ENCODE measurements at regions not wholly inside any gene's neighbourhood (a gene's known extent, or its start where the extent isn't known, plus 50 kb on each side); places are given as distances from the start of the nearest gene placed in this dataset.

DNA sequence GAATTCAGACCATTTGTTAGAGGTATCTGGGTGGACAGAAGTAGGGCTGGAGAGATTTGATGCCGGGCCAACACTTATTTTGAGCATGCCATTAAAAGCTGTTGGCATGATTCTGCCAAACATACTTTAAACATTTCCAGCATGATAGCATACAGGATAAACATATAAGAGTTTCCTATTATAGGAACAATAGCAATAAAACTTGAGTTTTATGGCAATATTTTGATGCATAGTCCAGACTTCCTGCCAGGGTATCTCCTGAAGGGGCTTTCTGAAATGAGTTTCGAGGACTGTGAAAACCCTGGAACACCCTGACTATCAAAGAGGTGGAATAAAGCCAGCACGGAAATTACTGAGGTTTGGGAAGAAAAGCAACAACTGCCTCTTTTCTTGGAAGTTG, 1398.0 kb upstream of the NXPH2 start:
- TF ChIP-seq CTCF (IDR thresholded peaks at IDR 0.05; ENCODE audit: borderline replicate concordance, insufficient read depth, low read depth, low read length): no peak
- no peak overlapping the region for H3K4me3 ChIP-seq (ENCODE audit: low read depth, low read length)

DNA sequence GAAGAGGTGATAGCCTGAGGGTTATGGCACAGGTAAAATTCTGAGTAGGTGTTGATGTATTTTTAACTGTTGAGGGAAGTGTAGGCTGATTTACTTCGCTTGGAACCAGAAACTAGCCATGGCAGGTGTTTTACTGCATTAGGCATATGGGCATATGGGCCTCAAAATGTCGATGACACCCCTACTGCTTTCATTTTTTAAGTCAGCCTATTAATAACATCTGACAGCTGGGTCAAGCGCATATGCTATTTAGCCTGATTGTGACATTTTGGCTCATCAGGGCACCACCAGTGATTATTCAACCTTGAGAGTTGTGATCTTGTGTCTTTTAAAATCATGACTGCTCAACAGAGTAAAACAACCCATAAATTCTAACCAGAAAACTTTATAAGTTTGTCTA, 1396.9 kb upstream of the NXPH2 start:
- H3K4me3 ChIP-seq (ENCODE audit: low read depth, low read length): no peak overlapping the region
- no peak for TF ChIP-seq CTCF (IDR thresholded peaks at IDR 0.05; ENCODE audit: borderline replicate concordance, insufficient read depth, low read depth, low read length)

DNA sequence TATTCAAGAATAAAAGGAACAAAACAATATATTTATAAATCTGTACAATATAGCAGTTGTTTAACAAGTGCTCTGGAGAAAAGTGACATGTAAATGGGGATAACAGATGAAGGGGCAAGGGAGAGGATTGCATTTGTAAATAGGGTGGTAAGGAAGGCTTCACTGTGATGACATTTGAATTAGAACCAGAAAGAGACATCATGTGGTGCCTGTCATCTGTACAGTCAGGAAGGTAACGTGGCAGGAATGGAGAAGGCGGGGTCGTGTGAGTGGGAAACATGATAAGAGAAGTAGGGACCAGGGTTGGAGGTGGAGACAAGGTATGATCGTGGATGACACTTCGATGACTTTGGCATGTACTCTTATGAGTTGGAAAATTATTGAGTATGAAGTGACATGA, 1393.6 kb upstream of the NXPH2 start:
- no peak overlapping the region for H3K4me3 ChIP-seq (ENCODE audit: low read depth, low read length)
- no peak for TF ChIP-seq CTCF (IDR thresholded peaks at IDR 0.05; ENCODE audit: borderline replicate concordance, insufficient read depth, low read depth, low read length)

GRCh38 chr2:140164449-140164848, 1384.3 kb upstream of the NXPH2 start:
- no peak for TF ChIP-seq CTCF (IDR thresholded peaks at IDR 0.05; ENCODE audit: borderline replicate concordance, insufficient read depth, low read depth, low read length)
- H3K4me3 ChIP-seq (ENCODE audit: low read depth, low read length): no peak overlapping the region

DNA sequence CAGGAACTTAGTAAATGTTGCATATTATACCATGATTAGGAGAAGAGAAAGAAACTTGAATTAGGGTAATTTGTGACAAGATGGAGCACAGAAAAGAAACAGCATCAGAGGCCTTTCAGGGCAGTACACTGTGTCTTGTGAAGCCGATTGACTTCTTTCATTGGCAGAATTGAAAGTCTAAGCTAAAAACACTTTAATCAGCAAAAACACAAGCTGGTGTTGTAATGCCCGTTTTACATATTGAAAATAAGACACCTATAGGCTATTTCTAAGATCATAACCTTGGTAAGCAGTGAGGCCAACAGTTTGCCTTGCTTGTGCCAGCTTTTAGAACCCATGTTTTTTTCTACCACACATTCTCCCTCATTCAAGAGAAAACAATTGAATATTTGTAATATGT, 1378.1 kb upstream of the NXPH2 start:
- H3K4me3 ChIP-seq (ENCODE audit: low read depth, low read length): no peak overlapping the region
- TF ChIP-seq CTCF (IDR thresholded peaks at IDR 0.05; ENCODE audit: borderline replicate concordance, insufficient read depth, low read depth, low read length): no peak

- H3K4me3 ChIP-seq (ENCODE audit: low read depth, low read length): no peak overlapping the region
- TF ChIP-seq CTCF (IDR thresholded peaks at IDR 0.05; ENCODE audit: borderline replicate concordance, insufficient read depth, low read depth, low read length): no peak
These were observed 1377.6 kb upstream of the NXPH2 start for GRCh38 chr2:140157816-140158215.

DNA sequence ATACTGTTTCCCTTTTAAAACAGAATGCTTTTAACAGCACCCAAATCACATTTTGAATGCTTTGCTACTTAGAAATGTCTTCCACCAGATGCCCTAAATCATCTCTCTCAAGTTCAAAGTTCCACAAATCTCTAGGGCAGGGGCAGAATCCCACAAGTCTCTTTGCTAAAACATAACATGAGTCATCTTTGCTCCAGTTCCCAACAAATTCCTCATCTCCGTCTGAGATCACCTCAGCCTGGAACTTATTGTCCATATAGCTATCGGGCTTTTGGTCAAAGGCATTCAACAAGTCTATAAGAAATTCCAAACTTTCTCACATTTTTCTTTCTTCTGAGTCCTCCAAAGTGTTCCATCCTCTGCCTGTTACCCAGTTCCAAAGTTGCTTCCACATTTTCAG, 1374.5 kb upstream of the NXPH2 start:
- TF ChIP-seq CTCF (IDR thresholded peaks at IDR 0.05; ENCODE audit: borderline replicate concordance, insufficient read depth, low read depth, low read length): no peak

More for the DNA sequence above, 1374.5 kb upstream of the NXPH2 start:
- no peak overlapping the region for H3K4me3 ChIP-seq (ENCODE audit: low read depth, low read length)

Data from GM12875 (cell line).